ENCODE measurements at regions not wholly inside any gene's neighbourhood (a gene's known extent, or its start where the extent isn't known, plus 50 kb on each side); places are given as distances from the start of the nearest gene placed in this dataset.

- H3K27me3 ChIP-seq (ENCODE audit: insufficient read depth, low read length) = no peaks in the 10 kb centered on the region
- H2AK5ac ChIP-seq (ENCODE audit: insufficient read length, low read length) = no peak overlapping the region
- H3K56ac ChIP-seq (ENCODE audit: insufficient read length, low read depth, low read length) = no peak overlapping the region
- H4K91ac ChIP-seq (ENCODE audit: insufficient read length, low read depth, low read length) = no peak overlapping the region
- no peak overlapping the region for H3K4me3 Mint-ChIP-seq
- H3K79me1 ChIP-seq (ENCODE audit: insufficient read depth, low read depth, low read length, poor library complexity, severe bottlenecking) = no peaks in the 10 kb centered on the region
- no peak overlapping the region for H2BK20ac ChIP-seq (ENCODE audit: low read depth, low read length, poor library complexity, severe bottlenecking)
- H3T11ph ChIP-seq (ENCODE audit: low read length) = no peak overlapping the region
- H3K23ac ChIP-seq (ENCODE audit: insufficient read length, low read depth, low read length) = no peak overlapping the region
- no peaks in the 10 kb centered on the region for H3K9me3 Mint-ChIP-seq
- no peak overlapping the region for H3K14ac ChIP-seq (ENCODE audit: insufficient read depth, low read length)
- H3K4me1 Mint-ChIP-seq = no peaks in the 10 kb centered on the region
- peaks cover 5% of the 10 kb centered on the region for H3K27me3 Mint-ChIP-seq (ENCODE audit: low read depth)
- no peaks in the 10 kb centered on the region for H3K9me3 ChIP-seq (ENCODE audit: control insufficient read depth, low read depth, low read length)
- H3K4me1 ChIP-seq (ENCODE audit: insufficient read depth, low read length) = no peaks in the 10 kb centered on the region
- H4K8ac ChIP-seq (replicated peaks; ENCODE audit: insufficient read length, low read depth, low read length) = no peak overlapping the region
- no peak overlapping the region for H3K27ac ChIP-seq (ENCODE audit: insufficient read length, low read depth, low read length)
- no CpG with 5 or more reads among the region's 5 CpGs for WGBS (ENCODE audit: extremely low coverage, insufficient read length, low lambda C conversion rate)
- H3K18ac ChIP-seq (ENCODE audit: insufficient read length, low read depth, low read length) = no peak overlapping the region
- H3K9ac ChIP-seq (ENCODE audit: extremely low read depth, insufficient read length, low read length) = no peak overlapping the region
- H2BK12ac ChIP-seq (ENCODE audit: insufficient read length, low read depth, low read length) = no peak overlapping the region
- no peak overlapping the region for H4K5ac ChIP-seq (ENCODE audit: insufficient read length, low read depth, low read length)
- no peak overlapping the region for H2BK5ac ChIP-seq (ENCODE audit: insufficient read length, low read length)
- TF ChIP-seq CTCF (conservative IDR thresholded peaks at IDR 0.05) = no peak
- H3K79me2 ChIP-seq (ENCODE audit: insufficient read depth, low read length) = no peaks in the 10 kb centered on the region
- H4K20me1 ChIP-seq (ENCODE audit: control insufficient read depth, insufficient read depth, insufficient read length) = no peaks in the 10 kb centered on the region
- no peak overlapping the region for H2BK120ac ChIP-seq (ENCODE audit: low read depth, low read length, poor library complexity, severe bottlenecking)
- H3K4me2 ChIP-seq (ENCODE audit: insufficient read depth, insufficient read length, low read length) = no peak overlapping the region
- H3K23me2 ChIP-seq (ENCODE audit: insufficient read length, low read depth, low read length, poor library complexity, severe bottlenecking) = no peaks in the 10 kb centered on the region
- no peaks in the 10 kb centered on the region for H3K36me3 Mint-ChIP-seq (ENCODE audit: insufficient read depth in 1 of 3, low read depth in 3 of 3)
- H3K27ac Mint-ChIP-seq = no peak overlapping the region; a peak in 1 of 7 replicates
- H3K4ac ChIP-seq (ENCODE audit: low read depth, low read length) = no peak overlapping the region
- DNase-seq = no peak
- no peak overlapping the region for H2BK15ac ChIP-seq (ENCODE audit: low read depth, low read length)
- no peak overlapping the region for H2AFZ ChIP-seq (ENCODE audit: low read length)
Measured at GRCh38 chr3:72470904-72471417, 377.3 kb downstream of the SHQ1 start.

All from H9 (cell line).